GM21737 (cell line): ENCODE measurements at regions not wholly inside any gene's neighbourhood (a gene's known extent, or its start where the extent isn't known, plus 50 kb on each side); places are given as distances from the start of the nearest gene placed in this dataset.

ENCODE experiments used
- ATAC-seq: cut with Tn5 transposase; IDR thresholded peaks from one replicate; pipeline ENCODE4 v1.9.1; 2021; ENCODE audit warnings: mild to moderate bottlenecking, moderate library complexity; ENCODE audit not compliant: unreplicated experiment

DNA sequence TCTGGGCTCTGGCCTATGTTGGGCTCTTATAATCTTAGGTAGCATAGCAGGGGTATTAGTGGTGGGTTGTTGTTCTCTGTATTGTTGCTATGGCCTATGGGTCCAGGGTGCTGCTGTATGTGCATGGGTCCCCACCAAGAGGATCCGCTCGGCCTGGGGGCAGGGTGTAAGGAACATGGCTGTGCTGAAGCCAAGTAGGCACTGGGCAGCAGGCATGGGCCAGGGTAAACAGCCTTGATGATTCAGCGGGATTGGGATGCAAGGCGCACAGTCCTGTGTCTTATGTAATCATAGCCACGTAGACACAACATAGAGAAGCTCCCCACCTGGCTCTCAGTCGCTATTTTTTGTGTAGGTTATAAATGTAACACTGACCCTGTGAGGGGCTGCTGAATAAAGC, 306.9 kb downstream of the ZPLD1 start:
- ATAC-seq = no peak

DNA sequence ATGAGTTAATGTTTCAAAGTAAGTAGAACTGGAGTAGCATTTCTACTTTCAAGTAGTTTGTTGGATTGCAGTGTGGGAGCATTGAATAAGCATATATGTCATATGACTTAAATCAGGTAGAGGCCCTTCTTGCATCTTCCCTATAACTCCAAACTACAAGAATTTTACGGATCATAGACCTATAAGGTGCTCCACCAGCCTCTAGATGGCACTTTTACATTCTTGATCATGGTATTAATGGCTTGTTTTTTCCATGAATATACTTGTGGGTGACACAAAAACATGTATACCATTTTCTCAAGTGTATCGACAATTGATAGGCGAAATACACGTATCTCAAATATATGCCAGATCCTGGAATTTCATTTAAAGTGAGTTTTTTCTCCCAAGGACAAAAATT, 311.1 kb downstream of the ZPLD1 start:
- no peak for ATAC-seq

- no peak for ATAC-seq
Measured at GRCh38 chr3:102747611-102748010, 312.8 kb downstream of the ZPLD1 start.

- no peak for ATAC-seq
Measured at GRCh38 chr3:102748646-102749045, 313.8 kb downstream of the ZPLD1 start.

- no peak for ATAC-seq
Measured at GRCh38 chr3:102750322-102750721, 315.5 kb downstream of the ZPLD1 start.

GRCh38 chr3:102753901-102754300, 319.1 kb downstream of the ZPLD1 start:
- no peak for ATAC-seq

- ATAC-seq = no peak
Measured at GRCh38 chr3:102756706-102757105, 321.9 kb downstream of the ZPLD1 start.

GRCh38 chr3:102757950-102758349, 323.1 kb downstream of the ZPLD1 start:
- ATAC-seq = no peak

GRCh38 chr3:102761766-102762165, 327.0 kb downstream of the ZPLD1 start:
- no peak for ATAC-seq

- no peak for ATAC-seq
Measured at GRCh38 chr3:102790747-102791325, 356.0 kb downstream of the ZPLD1 start.

GRCh38 chr3:102791641-102792589, 357.1 kb downstream of the ZPLD1 start:
- ATAC-seq = no peak

- no peak for ATAC-seq
Measured at GRCh38 chr3:102796804-102797203, 362.0 kb downstream of the ZPLD1 start.

- ATAC-seq = no peak
Measured at GRCh38 chr3:102802819-102803420, 368.1 kb downstream of the ZPLD1 start.

DNA sequence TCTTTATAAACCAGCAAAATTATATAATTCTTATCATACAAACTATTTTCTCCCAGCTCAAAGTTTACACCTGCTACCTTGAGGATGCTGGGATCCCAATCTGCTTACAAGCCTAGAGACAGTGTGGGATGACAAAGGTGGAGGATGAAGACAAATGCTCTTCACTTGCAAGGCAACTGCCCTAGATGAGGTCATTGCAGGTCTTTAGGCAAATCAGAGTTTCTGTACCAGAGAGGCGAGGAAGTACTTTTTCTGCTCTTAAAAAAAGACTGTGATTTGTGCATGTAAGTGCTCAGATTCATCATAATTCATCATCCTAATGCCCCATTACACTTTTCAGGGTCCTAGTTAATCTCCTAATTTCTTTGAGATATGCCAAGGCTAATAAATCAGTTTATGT, 376.1 kb downstream of the ZPLD1 start:
- no peak for ATAC-seq

DNA sequence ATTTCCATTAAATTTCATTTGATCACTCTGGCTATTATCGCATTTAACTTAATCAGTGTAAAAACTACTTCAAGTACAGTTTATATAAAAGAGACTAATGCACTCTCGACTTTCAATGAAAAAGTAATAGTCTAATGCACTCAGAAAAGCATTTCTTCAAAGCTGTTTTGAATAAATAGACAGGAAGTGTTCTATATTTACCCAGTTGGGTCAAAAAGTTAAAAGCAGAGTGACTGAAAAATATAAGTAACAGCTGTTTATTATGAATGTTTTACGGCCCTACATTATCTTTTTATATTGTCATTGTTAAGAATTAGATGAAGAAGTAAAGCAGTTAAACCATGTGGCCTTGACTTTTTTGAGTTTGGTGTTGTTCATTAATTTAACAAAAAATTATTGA, 391.8 kb downstream of the ZPLD1 start:
- ATAC-seq = no peak

DNA sequence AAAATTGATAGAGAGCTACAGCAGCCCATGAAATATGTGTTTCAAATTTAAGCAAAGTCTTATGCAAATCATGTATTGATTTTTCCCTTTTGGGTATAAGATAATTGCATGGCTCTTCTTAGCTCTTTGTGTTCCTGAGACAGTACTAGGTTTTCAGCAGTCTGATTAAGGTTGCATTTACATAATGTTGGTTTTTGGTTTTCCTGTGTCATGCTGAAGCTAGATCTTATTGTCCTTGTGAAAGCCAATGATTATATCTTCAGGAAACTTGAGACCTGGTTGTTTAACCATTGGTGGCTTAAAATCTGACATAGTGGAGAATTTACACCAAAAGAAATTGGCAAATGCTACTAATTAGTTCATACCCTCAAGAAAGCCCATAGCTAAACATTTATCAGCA, 392.6 kb downstream of the ZPLD1 start:
- ATAC-seq = no peak

DNA sequence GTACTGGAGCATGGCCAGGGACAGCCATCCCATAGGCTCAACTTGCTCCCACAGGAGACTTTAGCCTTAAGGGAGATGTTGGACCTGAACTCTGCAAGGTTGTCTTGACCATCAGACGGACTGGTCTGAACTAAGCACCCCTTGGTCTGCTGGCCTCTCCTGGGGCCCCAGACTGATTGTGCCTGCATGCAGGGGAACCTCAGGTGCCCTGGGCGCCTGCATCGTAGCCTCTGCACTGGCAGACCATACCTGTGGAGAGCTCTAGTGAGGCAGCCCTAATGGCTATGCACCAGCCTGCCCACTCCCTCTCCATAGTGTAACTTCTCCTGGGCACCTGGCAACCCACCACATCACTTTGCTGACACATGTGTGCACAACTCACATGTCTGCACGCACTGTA, 395.6 kb downstream of the ZPLD1 start:
- no peak for ATAC-seq

- no peak for ATAC-seq
Measured at GRCh38 chr3:102841866-102842265, 407.1 kb downstream of the ZPLD1 start.

- no peak for ATAC-seq
Measured at GRCh38 chr3:102866845-102867244, 432.0 kb downstream of the ZPLD1 start.

DNA sequence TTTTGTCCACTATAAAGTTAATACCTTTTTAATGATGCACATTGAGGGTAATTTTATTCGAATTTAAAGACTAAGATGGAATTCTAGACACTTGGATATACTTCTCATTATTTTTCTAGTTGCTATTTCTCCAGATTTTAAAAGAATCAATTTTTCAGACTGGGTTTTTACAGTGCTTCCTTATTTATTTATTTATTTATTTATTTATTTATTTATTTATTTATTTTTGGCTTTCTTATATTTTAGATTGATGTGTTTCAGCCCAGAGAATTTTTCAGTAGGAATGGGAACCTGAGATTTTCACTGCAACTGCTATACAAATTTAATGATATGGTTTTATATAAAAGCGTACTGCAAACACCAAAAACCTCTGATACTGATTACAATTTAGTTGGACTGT, 448.7 kb downstream of the ZPLD1 start:
- ATAC-seq = no peak

DNA sequence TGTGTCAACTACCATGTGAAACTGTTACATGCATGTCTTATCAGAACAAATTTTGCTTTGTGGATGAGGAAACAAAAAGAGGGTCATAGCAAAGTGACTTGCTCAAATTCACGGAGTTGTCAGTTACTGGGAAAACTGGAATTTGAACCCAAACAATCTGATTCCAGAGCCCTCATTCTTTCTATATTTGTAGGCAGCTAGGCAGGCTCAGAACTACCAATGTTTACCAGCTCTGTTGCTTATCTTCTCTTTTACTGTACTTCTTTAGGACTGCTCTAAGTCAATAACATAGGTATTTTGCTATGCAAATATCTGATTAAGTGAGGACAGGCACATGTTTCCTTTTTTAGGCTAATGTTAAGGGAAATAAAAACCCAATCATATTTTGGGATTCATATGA, 450.5 kb downstream of the ZPLD1 start:
- no peak for ATAC-seq

DNA sequence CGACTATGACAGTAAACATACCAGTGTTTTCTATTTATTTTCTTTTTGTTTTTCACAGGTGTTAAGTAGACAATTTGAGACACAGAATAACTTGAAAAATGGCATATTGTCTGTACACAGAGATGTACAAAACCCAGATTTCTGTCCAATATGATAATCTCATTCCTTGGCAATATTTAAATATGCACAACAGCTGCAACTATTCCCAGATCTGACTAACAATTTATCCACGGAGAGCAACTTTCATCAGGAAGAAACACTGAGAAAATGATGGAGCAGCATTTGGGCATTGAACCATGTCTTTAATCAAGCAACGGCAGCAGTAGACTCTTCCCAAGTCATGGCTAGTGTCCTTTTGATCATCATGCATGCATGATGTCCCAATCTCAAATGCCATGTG, 452.6 kb downstream of the ZPLD1 start:
- no peak for ATAC-seq
